Body of pancreas (tissue), 4 donors: ENCODE measurements at regions not wholly inside any gene's neighbourhood (a gene's known extent, or its start where the extent isn't known, plus 50 kb on each side); places are given as distances from the start of the nearest gene placed in this dataset.

Experiments
- POLR2A ChIP-seq, 3 donors: fragments of 450-650 bp; IDR thresholded peaks; one replicate each; pipeline ENCODE4 v1.6.1; 2016; ENCODE audit warnings: antibody characterized with exemption in 3 of 3, mild to moderate bottlenecking in 2 of 3
- TF ChIP-seq, protein P1 (sequence below), 7 experiments: fragments of 450-650 bp in 4 of 7; fragments of 200-600 bp in 3 of 7; sonication (generic) in 3 of 7; IDR thresholded peaks; one replicate each; pipeline ENCODE4 v1.5.1; 2016 to 2019; ENCODE audit warnings: antibody characterized with exemption in 7 of 7

DNA sequence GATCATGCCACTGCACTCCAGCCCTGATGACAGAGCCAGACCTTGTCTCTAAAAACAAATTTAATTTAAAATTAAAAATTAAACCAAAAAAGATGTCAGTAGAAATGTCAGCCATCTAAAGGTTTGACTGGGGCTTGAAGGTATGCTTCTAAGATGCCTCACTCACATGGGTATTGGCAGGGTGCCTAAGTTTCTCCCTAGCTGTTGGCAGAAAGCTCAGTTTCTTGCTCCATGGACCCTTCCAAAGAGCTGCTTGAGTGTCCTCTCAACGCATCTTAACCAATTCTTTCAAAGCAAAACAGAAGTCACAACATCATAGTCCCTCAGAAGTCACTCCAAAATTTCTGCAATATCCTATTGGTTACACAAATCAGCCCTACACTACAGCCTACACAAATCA is 231.0 kb upstream of the ADGRL2 start:
- TF ChIP-seq, protein P1, sequence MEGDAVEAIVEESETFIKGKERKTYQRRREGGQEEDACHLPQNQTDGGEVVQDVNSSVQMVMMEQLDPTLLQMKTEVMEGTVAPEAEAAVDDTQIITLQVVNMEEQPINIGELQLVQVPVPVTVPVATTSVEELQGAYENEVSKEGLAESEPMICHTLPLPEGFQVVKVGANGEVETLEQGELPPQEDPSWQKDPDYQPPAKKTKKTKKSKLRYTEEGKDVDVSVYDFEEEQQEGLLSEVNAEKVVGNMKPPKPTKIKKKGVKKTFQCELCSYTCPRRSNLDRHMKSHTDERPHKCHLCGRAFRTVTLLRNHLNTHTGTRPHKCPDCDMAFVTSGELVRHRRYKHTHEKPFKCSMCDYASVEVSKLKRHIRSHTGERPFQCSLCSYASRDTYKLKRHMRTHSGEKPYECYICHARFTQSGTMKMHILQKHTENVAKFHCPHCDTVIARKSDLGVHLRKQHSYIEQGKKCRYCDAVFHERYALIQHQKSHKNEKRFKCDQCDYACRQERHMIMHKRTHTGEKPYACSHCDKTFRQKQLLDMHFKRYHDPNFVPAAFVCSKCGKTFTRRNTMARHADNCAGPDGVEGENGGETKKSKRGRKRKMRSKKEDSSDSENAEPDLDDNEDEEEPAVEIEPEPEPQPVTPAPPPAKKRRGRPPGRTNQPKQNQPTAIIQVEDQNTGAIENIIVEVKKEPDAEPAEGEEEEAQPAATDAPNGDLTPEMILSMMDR (IDR thresholded peaks at IDR 0.05) = no peak
- TF ChIP-seq POLR2A (IDR thresholded peaks at IDR 0.05) = no peak
